MM.1S (cell line): ENCODE measurements at regions not wholly inside any gene's neighbourhood (a gene's known extent, or its start where the extent isn't known, plus 50 kb on each side); places are given as distances from the start of the nearest gene placed in this dataset.

Experiments
- DNase-seq: peaks from one replicate; pipeline ENCODE4 v3.0.0-alpha.2; 2015
- H2AFZ ChIP-seq: fragments of 300-600 bp; sonication (generic); 2 replicates; pipeline ENCODE4 v1.6.0; 2016; ENCODE audit warnings: antibody characterized with exemption, low read length
- H3F3A ChIP-seq: fragments of 300-600 bp; sonication (generic); 2 replicates; pipeline ENCODE4 v1.6.1; 2016; ENCODE audit warnings: mild to moderate bottlenecking, antibody characterized with exemption, low read length, moderate library complexity, mixed read lengths; ENCODE audit not compliant: insufficient read depth
- H3K27ac ChIP-seq: fragments of 300-600 bp; sonication (generic); 2 replicates; pipeline ENCODE4 v1.5.1; 2016; ENCODE audit warnings: mild to moderate bottlenecking, low read length
- H3K27me3 ChIP-seq: fragments of 300-600 bp; sonication (generic); replicated peaks from 2 replicates; pipeline ENCODE4 v1.6.0; 2016; ENCODE audit warnings: low read length; ENCODE audit not compliant: insufficient read depth
- H3K36me3 ChIP-seq: fragments of 300-600 bp; sonication (generic); replicated peaks from 2 replicates; pipeline ENCODE4 v1.6.1; 2016; ENCODE audit warnings: mild to moderate bottlenecking, low read length, mixed read lengths; ENCODE audit not compliant: insufficient read depth
- H3K4me1 ChIP-seq: fragments of 300-600 bp; sonication (generic); 2 replicates; pipeline ENCODE4 v1.6.1; 2016; ENCODE audit warnings: low read length, mixed read lengths
- H3K4me2 ChIP-seq: fragments of 300-600 bp; sonication (generic); 2 replicates; pipeline ENCODE4 v1.6.0; 2016; ENCODE audit warnings: low read depth, low read length
- H3K4me3 ChIP-seq: fragments of 300-600 bp; sonication (generic); 2 replicates; pipeline ENCODE4 v1.5.1; 2016; ENCODE audit warnings: low read length, mixed read lengths
- H3K79me2 ChIP-seq: fragments of 300-600 bp; sonication (generic); 2 replicates; pipeline ENCODE4 v1.6.1; 2016; ENCODE audit warnings: mixed run types, low read length, mixed read lengths
- H3K9ac ChIP-seq: fragments of 300-600 bp; sonication (generic); 2 replicates; pipeline ENCODE4 v1.6.1; 2016; ENCODE audit warnings: low read length, mixed read lengths
- H3K9me2 ChIP-seq: fragments of 300-600 bp; sonication (generic); replicated peaks from 2 replicates; pipeline ENCODE4 v1.6.1; 2016; ENCODE audit warnings: mild to moderate bottlenecking, low read length, mixed read lengths; ENCODE audit not compliant: insufficient read depth
- H3K9me3 ChIP-seq: fragments of 300-600 bp; sonication (generic); replicated peaks from 2 replicates; pipeline ENCODE4 v1.6.1; 2016; ENCODE audit warnings: mild to moderate bottlenecking, low read length, mixed read lengths; ENCODE audit not compliant: insufficient read depth
- H4K20me1 ChIP-seq: fragments of 300-600 bp; sonication (generic); 2 replicates; pipeline ENCODE4 v1.6.1; 2016; ENCODE audit warnings: mild to moderate bottlenecking, low read length, moderate library complexity, mixed read lengths; ENCODE audit not compliant: insufficient read depth
- EZH2 ChIP-seq: fragments of 300-600 bp; sonication (generic); optimal IDR thresholded peaks from 2 replicates; pipeline ENCODE3; 2017; ENCODE audit warnings: low read depth, mild to moderate bottlenecking, antibody characterized with exemption, low read length, mixed read lengths
- EZH2phosphoT487 ChIP-seq: fragments of 300-600 bp; sonication (generic); IDR thresholded peaks from 2 replicates; pipeline ENCODE4 v1.6.1; 2018; ENCODE audit warnings: antibody characterized with exemption, low read length
- TF ChIP-seq, protein P1 (sequence below): fragments of 300-600 bp; sonication (generic); IDR thresholded peaks from 2 replicates; pipeline ENCODE4 v1.5.1; 2016; ENCODE audit warnings: antibody characterized with exemption, low read length, mixed read lengths

DNA sequence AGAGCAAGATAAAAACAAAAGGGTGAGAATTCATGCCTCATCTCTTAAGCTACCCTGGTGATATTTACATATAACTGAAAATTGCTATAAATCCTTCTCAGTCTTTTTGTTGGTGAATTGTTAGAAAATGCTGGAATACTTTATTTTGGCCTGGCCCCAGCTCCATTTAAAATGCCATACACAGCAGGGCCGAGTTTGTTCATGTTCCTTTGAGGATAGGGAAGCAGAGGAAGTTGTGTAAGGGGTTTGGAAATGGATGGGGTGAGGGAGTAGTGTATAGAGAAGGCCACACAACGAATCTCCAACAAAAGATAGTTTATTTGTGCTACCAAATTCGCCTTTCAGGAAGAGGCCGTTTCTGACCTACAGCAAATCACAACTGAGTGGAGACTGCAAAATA lies 78.6 kb upstream of the ADAMTS9 start:
- H3K9me2 ChIP-seq, result no peaks in the 10 kb centered on the region
- no peak overlapping the region for H3K9ac ChIP-seq
- H2AFZ ChIP-seq, result no peak overlapping the region
- H3K4me2 ChIP-seq, result no peak overlapping the region
- H3K4me3 ChIP-seq, result no peak overlapping the region
- H3K9me3 ChIP-seq, result no peaks in the 10 kb centered on the region
- no peaks in the 10 kb centered on the region for H3K27me3 ChIP-seq
- no peaks in the 10 kb centered on the region for H4K20me1 ChIP-seq
- H3K36me3 ChIP-seq, result no peaks in the 10 kb centered on the region
- H3K79me2 ChIP-seq, result no peaks in the 10 kb centered on the region
- H3K27ac ChIP-seq, result no peak overlapping the region
- H3K4me1 ChIP-seq, result no peaks in the 10 kb centered on the region
- H3F3A ChIP-seq, result no peaks in the 10 kb centered on the region
- DNase-seq, result no peak
- TF ChIP-seq EZH2phosphoT487, result no peak

DNA sequence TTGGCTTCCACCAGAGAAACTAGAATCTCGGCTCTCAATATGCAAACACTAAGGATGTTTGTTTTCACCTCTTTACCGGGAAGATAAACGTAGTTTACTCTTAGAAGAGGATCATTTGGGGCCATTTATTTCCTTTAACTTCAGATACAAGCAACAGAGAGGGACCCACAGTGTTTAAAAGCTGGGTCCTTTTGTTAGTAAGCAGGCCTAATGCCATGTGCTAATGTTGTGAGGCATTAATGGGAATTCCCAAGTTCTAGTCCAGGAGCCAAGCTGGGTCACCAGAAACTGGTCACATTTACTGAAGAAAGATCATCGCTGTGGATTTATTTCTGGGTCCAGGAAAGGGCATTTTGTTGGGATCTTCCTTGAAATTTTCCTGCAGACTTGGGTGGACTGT lies 78.1 kb upstream of the ADAMTS9 start:
- Histone ChIP-seq H3K4me3 (no peak overlapping the region), H4K20me1 (no peaks in the 10 kb centered on the region), H3K79me2 (no peaks in the 10 kb centered on the region), H3F3A (no peaks in the 10 kb centered on the region), H3K27ac (no peak overlapping the region), H3K36me3 (no peaks in the 10 kb centered on the region), H3K27me3 (no peaks in the 10 kb centered on the region), H3K9me2 (no peaks in the 10 kb centered on the region), H3K4me1 (no peaks in the 10 kb centered on the region), H3K4me2 (no peak overlapping the region), H3K9ac (no peak overlapping the region), H2AFZ (no peak overlapping the region), H3K9me3 (no peaks in the 10 kb centered on the region)
- DNase-seq, result no peak
- TF ChIP-seq EZH2phosphoT487, result no peak
- TF ChIP-seq, protein P1, sequence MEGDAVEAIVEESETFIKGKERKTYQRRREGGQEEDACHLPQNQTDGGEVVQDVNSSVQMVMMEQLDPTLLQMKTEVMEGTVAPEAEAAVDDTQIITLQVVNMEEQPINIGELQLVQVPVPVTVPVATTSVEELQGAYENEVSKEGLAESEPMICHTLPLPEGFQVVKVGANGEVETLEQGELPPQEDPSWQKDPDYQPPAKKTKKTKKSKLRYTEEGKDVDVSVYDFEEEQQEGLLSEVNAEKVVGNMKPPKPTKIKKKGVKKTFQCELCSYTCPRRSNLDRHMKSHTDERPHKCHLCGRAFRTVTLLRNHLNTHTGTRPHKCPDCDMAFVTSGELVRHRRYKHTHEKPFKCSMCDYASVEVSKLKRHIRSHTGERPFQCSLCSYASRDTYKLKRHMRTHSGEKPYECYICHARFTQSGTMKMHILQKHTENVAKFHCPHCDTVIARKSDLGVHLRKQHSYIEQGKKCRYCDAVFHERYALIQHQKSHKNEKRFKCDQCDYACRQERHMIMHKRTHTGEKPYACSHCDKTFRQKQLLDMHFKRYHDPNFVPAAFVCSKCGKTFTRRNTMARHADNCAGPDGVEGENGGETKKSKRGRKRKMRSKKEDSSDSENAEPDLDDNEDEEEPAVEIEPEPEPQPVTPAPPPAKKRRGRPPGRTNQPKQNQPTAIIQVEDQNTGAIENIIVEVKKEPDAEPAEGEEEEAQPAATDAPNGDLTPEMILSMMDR, result no peak
- TF ChIP-seq EZH2, result no peak

DNA sequence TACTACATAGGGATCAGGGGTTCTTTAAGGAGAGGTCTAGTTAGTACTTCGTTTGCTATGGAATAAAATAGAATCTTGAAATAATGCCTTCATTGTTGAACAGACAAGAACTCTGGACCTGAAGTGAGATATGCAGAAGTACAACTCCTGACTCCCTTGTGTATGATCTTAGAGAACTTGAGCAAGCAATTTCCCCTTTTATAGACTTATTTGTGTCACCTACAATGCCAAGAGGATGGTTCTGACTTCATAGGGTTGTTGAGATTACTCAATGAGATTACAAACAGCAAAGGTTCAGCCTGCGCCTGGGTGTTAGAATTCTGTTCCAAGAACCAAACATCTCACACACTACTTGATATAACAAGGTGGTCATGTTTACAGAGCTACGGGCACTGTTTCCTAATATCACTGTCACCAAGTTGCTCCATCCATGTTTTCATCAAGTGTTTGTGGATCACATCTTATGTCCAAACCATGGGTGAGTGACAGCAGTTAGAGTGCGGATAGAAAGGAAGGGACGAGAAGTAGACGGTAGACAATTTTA lies 76.7 kb upstream of the ADAMTS9 start:
- TF ChIP-seq, protein P1, result no peak
- no peak for TF ChIP-seq EZH2phosphoT487
- TF ChIP-seq EZH2, result no peak
- Histone ChIP-seq H3K4me3 (no peak overlapping the region), H3K27ac (no peak overlapping the region), H3K27me3 (no peaks in the 10 kb centered on the region), H3K79me2 (no peaks in the 10 kb centered on the region), H3K9me3 (no peaks in the 10 kb centered on the region), H3F3A (no peaks in the 10 kb centered on the region), H3K9ac (no peak overlapping the region), H3K4me2 (no peak overlapping the region), H3K36me3 (no peaks in the 10 kb centered on the region), H3K4me1 (no peaks in the 10 kb centered on the region), H3K9me2 (no peaks in the 10 kb centered on the region), H2AFZ (no peak overlapping the region), H4K20me1 (no peaks in the 10 kb centered on the region)
- no peak for DNase-seq

DNA sequence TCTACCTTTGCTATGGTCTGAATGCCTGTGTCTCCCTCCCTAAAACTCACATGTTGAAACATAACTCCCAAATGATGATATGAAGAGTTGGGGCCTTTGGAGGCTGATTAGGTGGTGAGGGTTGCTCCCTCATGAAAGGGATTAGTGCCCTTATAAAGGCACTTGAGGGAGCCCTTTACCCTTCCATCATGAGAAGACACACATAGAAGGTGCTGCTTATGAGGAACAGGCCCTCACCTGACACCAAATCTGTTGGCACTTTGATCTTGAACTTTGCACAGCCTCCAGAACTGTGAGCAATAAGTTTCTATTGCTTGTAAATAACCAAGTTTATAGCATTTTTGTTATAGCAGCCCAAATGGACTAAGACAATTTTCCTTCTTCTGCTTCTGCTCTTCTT lies 76.2 kb upstream of the ADAMTS9 start:
- Histone ChIP-seq H3K4me3 (no peak overlapping the region), H3K27me3 (no peaks in the 10 kb centered on the region), H3K27ac (no peak overlapping the region), H3K36me3 (no peaks in the 10 kb centered on the region), H3K9me3 (no peaks in the 10 kb centered on the region), H3K79me2 (no peaks in the 10 kb centered on the region), H3K9ac (no peak overlapping the region), H3K9me2 (no peaks in the 10 kb centered on the region), H3K4me2 (no peak overlapping the region), H2AFZ (no peak overlapping the region), H4K20me1 (no peaks in the 10 kb centered on the region), H3K4me1 (no peaks in the 10 kb centered on the region), H3F3A (no peaks in the 10 kb centered on the region)
- TF ChIP-seq EZH2 (no peak), EZH2phosphoT487 (no peak)
- TF ChIP-seq, protein P1, result no peak
- DNase-seq, result no peak
